Amniotic epithelial cell (primary cell): ENCODE measurements at regions not wholly inside any gene's neighbourhood (a gene's known extent, or its start where the extent isn't known, plus 50 kb on each side); places are given as distances from the start of the nearest gene placed in this dataset.
"Not testable (repeated sequence)": the region's sequence is repeated elsewhere in the genome, so short reads cannot be mapped to it uniquely, and the experiment has no call there.

Source experiments
- DNase-seq: peaks from one replicate; pipeline ENCODE4 v3.0.0-alpha.2; 2010; ENCODE audit warnings: low read depth

- no peak for DNase-seq
These were observed 330.0 kb upstream of the GLI3 start for GRCh38 chr7:42567051-42567450.

- DNase-seq, result no peak
These were observed 324.8 kb upstream of the GLI3 start for GRCh38 chr7:42561797-42562196.

GRCh38 chr7:42560866-42561265 is 323.9 kb upstream of the GLI3 start:
- no peak for DNase-seq

GRCh38 chr7:42554932-42555331 is 317.9 kb upstream of the GLI3 start:
- not testable (repeated sequence) for DNase-seq

GRCh38 chr7:42552227-42552626 is 315.2 kb upstream of the GLI3 start:
- DNase-seq, result no peak

GRCh38 chr7:42550706-42551470 is 313.9 kb upstream of the GLI3 start:
- DNase-seq, result no peak

GRCh38 chr7:42549866-42550485 is 313.0 kb upstream of the GLI3 start:
- DNase-seq, result no peak

GRCh38 chr7:42548816-42549611 is 312.0 kb upstream of the GLI3 start:
- no peak for DNase-seq

- no peak for DNase-seq
These were observed 308.2 kb upstream of the GLI3 start for GRCh38 chr7:42545049-42545724.

- no peak for DNase-seq
These were observed 306.9 kb upstream of the GLI3 start for GRCh38 chr7:42543953-42544352.

GRCh38 chr7:42542446-42542845 is 305.4 kb upstream of the GLI3 start:
- DNase-seq, result not testable (repeated sequence)

- DNase-seq, result no peak
These were observed 297.4 kb upstream of the GLI3 start for GRCh38 chr7:42534441-42534840.

GRCh38 chr7:42527004-42527403 is 290.0 kb upstream of the GLI3 start:
- DNase-seq, result peak; percentile 62

- peak; percentile 91 for DNase-seq
These were observed 285.4 kb upstream of the GLI3 start for GRCh38 chr7:42522227-42522991.

GRCh38 chr7:42511027-42511426 is 274.0 kb upstream of the GLI3 start:
- peak; percentile 51 for DNase-seq

- DNase-seq, result no peak
These were observed 269.1 kb upstream of the GLI3 start for GRCh38 chr7:42506097-42506496.

GRCh38 chr7:42502022-42502421 is 265.0 kb upstream of the GLI3 start:
- DNase-seq, result peak; percentile 89

GRCh38 chr7:42495256-42495655 is 258.2 kb upstream of the GLI3 start:
- DNase-seq, result peak; percentile 77

- peak; percentile 19 for DNase-seq
These were observed 257.7 kb upstream of the GLI3 start for GRCh38 chr7:42494736-42495135.

- DNase-seq, result no peak
These were observed 257.2 kb upstream of the GLI3 start for GRCh38 chr7:42494199-42494710.

- DNase-seq, result peak; percentile 98
These were observed 256.6 kb upstream of the GLI3 start for GRCh38 chr7:42493436-42494198.
